Keratinocyte (primary cell): ENCODE measurements at regions not wholly inside any gene's neighbourhood (a gene's known extent, or its start where the extent isn't known, plus 50 kb on each side); places are given as distances from the start of the nearest gene placed in this dataset.

Source experiments
- DNase-seq: peaks from one replicate; pipeline ENCODE4 v3.0.0-alpha.2; 2011; ENCODE audit warnings: low read depth, missing footprints, low spot score
- FAIRE-seq: peaks from 2 replicates; lab custom pipeline; 2011; peaks lifted over from hg19 to GRCh38; lab: Jason Lieb, UNC
- H2AFZ ChIP-seq: 2 replicates; pipeline ENCODE4 v1.6.0; 2012; ENCODE audit warnings: low read length, control low read depth, inconsistent platforms; ENCODE audit not compliant: control insufficient read depth
- H3K27ac ChIP-seq: 2 replicates; pipeline ENCODE4 v1.5.1; 2011; ENCODE audit warnings: low read length; ENCODE audit not compliant: control insufficient read depth, insufficient read depth
- H3K27me3 ChIP-seq: 3 replicates; pipeline ENCODE4 v1.6.0; 2011; ENCODE audit warnings: low read length; ENCODE audit not compliant: control insufficient read depth, insufficient read depth; ENCODE audit errors: extremely low read depth
- H3K36me3 ChIP-seq, 2 experiments: 2 replicates in 1 of 2; 3 replicates in 1 of 2; pipeline ENCODE4 v1.5.1; 2011; ENCODE audit warnings: low read length in 2 of 2, mild to moderate bottlenecking in 1 of 2; ENCODE audit not compliant: control insufficient read depth in 2 of 2, insufficient read depth in 2 of 2; ENCODE audit errors: extremely low read depth in 1 of 2
- H3K4me1 ChIP-seq: 3 replicates; pipeline ENCODE4 v1.5.1; 2011; ENCODE audit warnings: low read length; ENCODE audit not compliant: control insufficient read depth, insufficient read depth; ENCODE audit errors: extremely low read depth
- H3K4me2 ChIP-seq: 3 replicates; pipeline ENCODE4 v1.6.0; 2011; ENCODE audit warnings: low read depth, low read length; ENCODE audit not compliant: control insufficient read depth, insufficient read depth; ENCODE audit errors: extremely low read depth
- H3K4me3 ChIP-seq, 3 experiments: fragments of 200-600 bp in 1 of 3; sonication (generic) in 1 of 3; 2 replicates in 2 of 3; 3 replicates in 1 of 3; pipeline ENCODE4 v1.5.1; 2011 to 2016; ENCODE audit warnings: low read length in 3 of 3, mild to moderate bottlenecking in 3 of 3, control low read depth in 2 of 3, inconsistent platforms in 1 of 3, low read depth in 1 of 3, mixed read lengths in 1 of 3, mixed run types in 1 of 3, moderate library complexity in 1 of 3; ENCODE audit not compliant: control insufficient read depth in 2 of 3, insufficient read depth in 2 of 3; ENCODE audit errors: extremely low read depth in 1 of 3
- H3K79me2 ChIP-seq: 2 replicates; pipeline ENCODE4 v1.6.0; 2012; ENCODE audit warnings: low read length; ENCODE audit not compliant: control insufficient read depth, insufficient read depth
- H3K9ac ChIP-seq: 3 replicates; pipeline ENCODE4 v1.6.0; 2011; ENCODE audit warnings: low read length; ENCODE audit not compliant: control insufficient read depth, insufficient read depth; ENCODE audit errors: extremely low read depth
- H3K9me1 ChIP-seq: 3 replicates; pipeline ENCODE4 v1.6.0; 2011; ENCODE audit warnings: low read length; ENCODE audit not compliant: control insufficient read depth, insufficient read depth; ENCODE audit errors: extremely low read depth
- H3K9me3 ChIP-seq: 2 replicates; pipeline ENCODE4 v1.5.1; 2012; ENCODE audit warnings: low read depth, low read length; ENCODE audit not compliant: control insufficient read depth
- H4K20me1 ChIP-seq: 3 replicates; pipeline ENCODE4 v1.6.0; 2011; ENCODE audit warnings: low read length; ENCODE audit not compliant: control insufficient read depth, insufficient read depth; ENCODE audit errors: extremely low read depth
- EZH2 ChIP-seq: IDR thresholded peaks from one replicate; pipeline ENCODE4 v1.6.1; 2012; ENCODE audit warnings: inconsistent platforms, mild to moderate bottlenecking, low read length, moderate library complexity
- dilution Hi-C: fragments of 300-500 bp; cut with MboI; formaldehyde crosslinking; loops from one replicate; pipeline ENCODE4 v1.7.0; 2020; ENCODE audit warnings: low sequenced_read_pairs; ENCODE audit not compliant: extremely low pct_ligation_motif_present
- TF ChIP-seq, protein P1 (sequence below), 3 experiments: IDR thresholded peaks in 1 of 3; conservative IDR thresholded peaks in 1 of 3; optimal IDR thresholded peaks in 1 of 3; 2 replicates in 2 of 3; 3 replicates in 1 of 3; pipeline versions ENCODE3 to v1.5.1; 2011; ENCODE audit warnings: low read length in 3 of 3, mild to moderate bottlenecking in 3 of 3, moderate library complexity in 2 of 3, control low read depth in 1 of 3, inconsistent platforms in 1 of 3; ENCODE audit not compliant: insufficient read depth in 2 of 3; ENCODE audit errors: extremely low read depth in 1 of 3

DNA sequence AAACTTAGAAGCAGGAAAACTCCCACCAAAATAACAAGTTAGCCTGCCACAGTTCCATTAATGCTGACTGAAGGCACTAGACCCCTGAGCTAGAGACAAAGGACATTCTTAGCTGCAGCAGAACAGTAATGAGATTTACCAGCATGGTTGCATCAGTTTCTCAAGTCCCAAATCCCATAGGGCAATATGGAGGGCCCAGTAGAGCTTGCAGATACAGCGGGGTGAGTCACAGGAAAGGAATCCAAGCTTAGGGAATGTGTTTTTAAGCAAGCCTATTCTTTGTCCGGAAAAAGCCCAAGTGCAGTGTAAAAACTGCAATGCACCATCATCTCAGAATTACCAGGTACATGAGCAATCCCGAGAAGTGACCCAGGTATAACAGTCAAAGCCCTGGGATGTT lies 51.3 kb upstream of the EXOC1L start:
- Histone ChIP-seq H3K9me3 (no peaks in the 10 kb centered on the region), H3K27ac (no peak overlapping the region), H3K4me2 (no peak overlapping the region), H3K4me1 (no peaks in the 10 kb centered on the region), H3K9ac (no peak overlapping the region), H2AFZ (no peak overlapping the region), H3K27me3 (no peaks in the 10 kb centered on the region), H4K20me1 (no peaks in the 10 kb centered on the region), H3K9me1 (no peaks in the 10 kb centered on the region), H3K36me3 (no peaks in the 10 kb centered on the region), H3K79me2 (no peaks in the 10 kb centered on the region), H3K4me3 (no peak overlapping the region)
- peak; percentile 50 for DNase-seq
- TF ChIP-seq, protein P1, sequence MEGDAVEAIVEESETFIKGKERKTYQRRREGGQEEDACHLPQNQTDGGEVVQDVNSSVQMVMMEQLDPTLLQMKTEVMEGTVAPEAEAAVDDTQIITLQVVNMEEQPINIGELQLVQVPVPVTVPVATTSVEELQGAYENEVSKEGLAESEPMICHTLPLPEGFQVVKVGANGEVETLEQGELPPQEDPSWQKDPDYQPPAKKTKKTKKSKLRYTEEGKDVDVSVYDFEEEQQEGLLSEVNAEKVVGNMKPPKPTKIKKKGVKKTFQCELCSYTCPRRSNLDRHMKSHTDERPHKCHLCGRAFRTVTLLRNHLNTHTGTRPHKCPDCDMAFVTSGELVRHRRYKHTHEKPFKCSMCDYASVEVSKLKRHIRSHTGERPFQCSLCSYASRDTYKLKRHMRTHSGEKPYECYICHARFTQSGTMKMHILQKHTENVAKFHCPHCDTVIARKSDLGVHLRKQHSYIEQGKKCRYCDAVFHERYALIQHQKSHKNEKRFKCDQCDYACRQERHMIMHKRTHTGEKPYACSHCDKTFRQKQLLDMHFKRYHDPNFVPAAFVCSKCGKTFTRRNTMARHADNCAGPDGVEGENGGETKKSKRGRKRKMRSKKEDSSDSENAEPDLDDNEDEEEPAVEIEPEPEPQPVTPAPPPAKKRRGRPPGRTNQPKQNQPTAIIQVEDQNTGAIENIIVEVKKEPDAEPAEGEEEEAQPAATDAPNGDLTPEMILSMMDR (optimal IDR thresholded peaks at IDR 0.05 in 1 of 3, IDR thresholded peaks at IDR 0.05 in 1 of 3, conservative IDR thresholded peaks at IDR 0.05 in 1 of 3; ENCODE audit: extremely low read depth in 1 of 3, insufficient read depth in 2 of 3, low read length in 3 of 3) = no peak
- no peak for TF ChIP-seq EZH2
- dilution Hi-C loops = no loop called here
- FAIRE-seq = peak; percentile 53
